Fibroblast of lung (primary cell): ENCODE measurements at regions not wholly inside any gene's neighbourhood (a gene's known extent, or its start where the extent isn't known, plus 50 kb on each side); places are given as distances from the start of the nearest gene placed in this dataset.

ENCODE experiments used
- DNase-seq, 2 donors: peaks; one replicate each; pipeline versions ENCODE4 v3.0.0 to v3.0.0-alpha.2; 2010; ENCODE audit warnings: low read depth in 2 of 2
- H2AFZ ChIP-seq: 2 replicates; pipeline ENCODE4 v1.5.1; 2012; ENCODE audit warnings: low read length, control low read depth, inconsistent platforms
- H3K27ac ChIP-seq: 2 replicates; pipeline ENCODE4 v1.5.1; 2011; ENCODE audit warnings: low read length, control low read depth; ENCODE audit not compliant: insufficient read depth
- H3K27me3 ChIP-seq: 2 replicates; pipeline ENCODE4 v1.5.1; 2011; ENCODE audit warnings: mild to moderate bottlenecking, low read length; ENCODE audit not compliant: control insufficient read depth, insufficient read depth
- H3K36me3 ChIP-seq: 2 replicates; pipeline ENCODE4 v1.5.1; 2011; ENCODE audit warnings: low read length; ENCODE audit not compliant: control insufficient read depth, insufficient read depth
- H3K4me1 ChIP-seq: 2 replicates; pipeline ENCODE4 v1.5.1; 2011; ENCODE audit warnings: low read length; ENCODE audit not compliant: control insufficient read depth, insufficient read depth; ENCODE audit errors: extremely low read depth
- H3K4me2 ChIP-seq: 2 replicates; pipeline ENCODE4 v1.5.1; 2011; ENCODE audit warnings: low read length, control low read depth; ENCODE audit not compliant: insufficient read depth; ENCODE audit errors: extremely low read depth
- H3K4me3 ChIP-seq, 4 experiments: fragments of 200-600 bp in 1 of 4; sonication (generic) in 1 of 4; replicated peaks in 1 of 4; 2 replicates each; pipeline ENCODE4 v1.5.1; 2011 to 2016; ENCODE audit warnings: low read length in 4 of 4, low read depth in 3 of 4, mild to moderate bottlenecking in 3 of 4, control low read depth in 2 of 4, inconsistent platforms in 1 of 4, mixed read lengths in 1 of 4; ENCODE audit not compliant: insufficient read depth in 1 of 4; ENCODE audit errors: control extremely low read depth in 1 of 4
- H3K79me2 ChIP-seq: 2 replicates; pipeline ENCODE4 v1.5.1; 2012; ENCODE audit warnings: mild to moderate bottlenecking, low read length, inconsistent platforms; ENCODE audit not compliant: control insufficient read depth, insufficient read depth
- H3K9ac ChIP-seq: 2 replicates; pipeline ENCODE4 v1.5.1; 2011; ENCODE audit warnings: mild to moderate bottlenecking, low read length, control low read depth; ENCODE audit not compliant: insufficient read depth
- H3K9me3 ChIP-seq: 2 replicates; pipeline ENCODE4 v1.5.1; 2012; ENCODE audit warnings: low read depth, low read length; ENCODE audit not compliant: control insufficient read depth, insufficient read depth
- H4K20me1 ChIP-seq: 2 replicates; pipeline ENCODE4 v1.5.1; 2011; ENCODE audit warnings: low read length; ENCODE audit not compliant: control insufficient read depth, insufficient read depth; ENCODE audit errors: extremely low read depth
- CTCF ChIP-seq, 2 donors: IDR thresholded peaks in 1 of 2; conservative IDR thresholded peaks in 1 of 2; 1 replicate in 1 of 2; 2 replicates in 1 of 2; pipeline ENCODE4 v1.5.1; 2011 to 2012; ENCODE audit warnings: low read length in 2 of 2, control low read depth in 1 of 2, inconsistent platforms in 1 of 2, low read depth in 1 of 2, mild to moderate bottlenecking in 1 of 2
- EZH2 ChIP-seq: IDR thresholded peaks from 2 replicates; pipeline ENCODE4 v1.5.1; 2012; ENCODE audit warnings: low read length, control low read depth, mild to moderate bottlenecking; ENCODE audit errors: missing control alignments

- no peaks in the 10 kb centered on the region for H3K4me1 ChIP-seq
- no peak overlapping the region for H2AFZ ChIP-seq
- H3K9ac ChIP-seq = no peak overlapping the region
- H4K20me1 ChIP-seq = no peaks in the 10 kb centered on the region
- no peak overlapping the region for H3K4me2 ChIP-seq
- H3K9me3 ChIP-seq = no peaks in the 10 kb centered on the region
- TF ChIP-seq EZH2 (no peak), CTCF (conservative IDR thresholded peaks at IDR 0.05 in 1 of 2, IDR thresholded peaks at IDR 0.05 in 1 of 2; ENCODE audit: low read depth in 1 of 2, low read length in 2 of 2) (no peak)
- H3K79me2 ChIP-seq = no peaks in the 10 kb centered on the region
- H3K4me3 ChIP-seq = no peak overlapping the region
- DNase-seq = peak; percentile 3 to 63
- H3K36me3 ChIP-seq = no peaks in the 10 kb centered on the region
- no peaks in the 10 kb centered on the region for H3K27me3 ChIP-seq
- H3K27ac ChIP-seq = no peak overlapping the region
Observed at GRCh38 chr15:81752546-81752942, 293.3 kb downstream of the MEX3B start.

DNA sequence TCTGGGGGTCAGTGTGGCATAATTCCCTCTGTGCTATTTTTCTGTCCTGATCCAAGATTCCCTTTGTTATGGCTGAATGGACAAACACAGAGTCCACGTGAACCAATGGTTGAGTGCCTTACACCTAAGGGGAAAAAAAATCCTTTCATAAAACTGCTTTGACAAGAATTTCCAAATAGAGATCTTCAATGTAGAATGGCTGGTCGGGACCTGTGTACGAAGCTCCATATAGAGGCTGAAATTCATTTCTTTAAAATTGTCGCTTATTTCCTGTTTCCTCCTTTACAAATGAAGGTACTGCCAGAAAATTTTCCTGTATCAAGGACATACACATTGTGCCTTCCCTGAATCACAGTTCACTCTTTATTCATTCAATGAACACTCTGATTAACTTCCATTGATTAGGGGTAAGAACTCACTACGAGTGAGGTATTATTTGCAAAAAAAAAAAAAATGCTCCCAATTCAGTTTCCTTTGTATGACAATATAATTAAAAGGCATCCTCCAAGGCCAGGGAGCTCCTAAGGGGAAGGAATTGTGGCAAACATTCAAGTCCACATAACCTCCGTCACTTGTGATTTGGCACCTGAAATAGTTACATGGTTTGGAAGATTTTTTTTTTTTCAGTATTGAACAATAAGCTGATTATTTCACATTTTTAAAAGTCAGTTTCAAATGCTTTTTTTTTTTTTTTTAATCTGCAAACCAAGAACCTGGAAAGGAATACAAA, 293.8 kb downstream of the MEX3B start:
- DNase-seq = no peak
- H3K9me3 ChIP-seq = no peaks in the 10 kb centered on the region
- no peak overlapping the region for H3K27ac ChIP-seq
- TF ChIP-seq EZH2 (no peak), CTCF (conservative IDR thresholded peaks at IDR 0.05 in 1 of 2, IDR thresholded peaks at IDR 0.05 in 1 of 2; ENCODE audit: low read depth in 1 of 2, low read length in 2 of 2) (no peak)
- H3K4me3 ChIP-seq = no peak overlapping the region
- H3K27me3 ChIP-seq = no peaks in the 10 kb centered on the region
- H3K9ac ChIP-seq = no peak overlapping the region
- no peak overlapping the region for H2AFZ ChIP-seq
- H4K20me1 ChIP-seq = no peaks in the 10 kb centered on the region
- H3K4me1 ChIP-seq = no peaks in the 10 kb centered on the region
- no peaks in the 10 kb centered on the region for H3K36me3 ChIP-seq
- no peak overlapping the region for H3K4me2 ChIP-seq
- no peaks in the 10 kb centered on the region for H3K79me2 ChIP-seq

- TF ChIP-seq CTCF (conservative IDR thresholded peaks at IDR 0.05 in 1 of 2, IDR thresholded peaks at IDR 0.05 in 1 of 2; ENCODE audit: low read depth in 1 of 2, low read length in 2 of 2) (no peak), EZH2 (no peak)
- Histone ChIP-seq H3K27ac (no peak overlapping the region), H3K4me1 (no peaks in the 10 kb centered on the region), H3K9me3 (no peaks in the 10 kb centered on the region), H3K27me3 (no peaks in the 10 kb centered on the region), H3K79me2 (no peaks in the 10 kb centered on the region), H3K9ac (no peak overlapping the region), H3K4me3 (no peak overlapping the region), H3K4me2 (no peak overlapping the region), H3K36me3 (no peaks in the 10 kb centered on the region), H4K20me1 (no peaks in the 10 kb centered on the region), H2AFZ (no peak overlapping the region)
- DNase-seq = no peak
Observed at GRCh38 chr15:81751256-81751655, 294.6 kb downstream of the MEX3B start.
